ENCODE measurements at regions not wholly inside any gene's neighbourhood (a gene's known extent, or its start where the extent isn't known, plus 50 kb on each side); places are given as distances from the start of the nearest gene placed in this dataset.
"Not testable (repeated sequence)": the region's sequence is repeated elsewhere in the genome, so short reads cannot be mapped to it uniquely, and the experiment has no call there.

GRCh38 chr15:26032162-26032846 lies 169.2 kb upstream of the ATP10A start:
- no peaks in the 10 kb centered on the region for H3K4me1 ChIP-seq (replicated peaks)
- intact Hi-C loops (cut with DNase I) = no loop called here
- WGBS = 79% methylated on average over 9 of the region's 9 CpGs
- H3K27me3 ChIP-seq (replicated peaks; ENCODE audit: insufficient read depth) = no peaks in the 10 kb centered on the region
- H3K9me3 ChIP-seq = no peaks in the 10 kb centered on the region
- no peak overlapping the region for H3K27ac ChIP-seq
- TF ChIP-seq, protein P1, sequence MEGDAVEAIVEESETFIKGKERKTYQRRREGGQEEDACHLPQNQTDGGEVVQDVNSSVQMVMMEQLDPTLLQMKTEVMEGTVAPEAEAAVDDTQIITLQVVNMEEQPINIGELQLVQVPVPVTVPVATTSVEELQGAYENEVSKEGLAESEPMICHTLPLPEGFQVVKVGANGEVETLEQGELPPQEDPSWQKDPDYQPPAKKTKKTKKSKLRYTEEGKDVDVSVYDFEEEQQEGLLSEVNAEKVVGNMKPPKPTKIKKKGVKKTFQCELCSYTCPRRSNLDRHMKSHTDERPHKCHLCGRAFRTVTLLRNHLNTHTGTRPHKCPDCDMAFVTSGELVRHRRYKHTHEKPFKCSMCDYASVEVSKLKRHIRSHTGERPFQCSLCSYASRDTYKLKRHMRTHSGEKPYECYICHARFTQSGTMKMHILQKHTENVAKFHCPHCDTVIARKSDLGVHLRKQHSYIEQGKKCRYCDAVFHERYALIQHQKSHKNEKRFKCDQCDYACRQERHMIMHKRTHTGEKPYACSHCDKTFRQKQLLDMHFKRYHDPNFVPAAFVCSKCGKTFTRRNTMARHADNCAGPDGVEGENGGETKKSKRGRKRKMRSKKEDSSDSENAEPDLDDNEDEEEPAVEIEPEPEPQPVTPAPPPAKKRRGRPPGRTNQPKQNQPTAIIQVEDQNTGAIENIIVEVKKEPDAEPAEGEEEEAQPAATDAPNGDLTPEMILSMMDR (IDR thresholded peaks at IDR 0.05) = no peak
- no peak for TF ChIP-seq POLR2A (IDR thresholded peaks at IDR 0.05)
- no peak for TF ChIP-seq POLR2AphosphoS5 (IDR thresholded peaks at IDR 0.05)
- DNase-seq (ENCODE audit: low spot score) = no peak
- no peaks in the 10 kb centered on the region for H3K36me3 ChIP-seq
- H3K4me3 ChIP-seq = no peak overlapping the region

DNA sequence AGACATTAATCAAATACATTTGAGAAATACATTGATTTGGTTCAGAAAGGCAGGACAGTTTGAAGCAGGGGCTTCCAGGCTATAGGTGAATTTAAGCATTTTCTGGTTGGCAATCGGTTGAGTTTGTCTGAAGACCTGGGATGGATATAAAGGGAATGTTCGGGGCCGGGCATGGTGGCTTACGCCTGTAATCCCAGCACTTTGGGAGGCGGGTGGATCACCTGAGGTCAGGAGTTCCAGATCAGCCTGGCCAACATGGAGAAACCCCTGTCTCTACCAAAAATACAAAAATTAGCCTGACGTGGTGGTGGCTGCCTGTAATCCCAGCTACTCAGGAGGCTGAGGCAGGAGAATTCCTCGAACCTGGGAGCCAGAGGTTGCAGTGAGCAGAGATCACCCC lies 166.5 kb upstream of the ATP10A start:
- intact Hi-C loops (cut with DNase I); H3K4me3 ChIP-seq; H3K9me3 ChIP-seq; H3K36me3 ChIP-seq; H3K4me1 ChIP-seq (replicated peaks); DNase-seq (ENCODE audit: low spot score); H3K27ac ChIP-seq; H3K27me3 ChIP-seq (replicated peaks; ENCODE audit: insufficient read depth): not testable (repeated sequence)
- 91% methylated on average over 7 of the region's 7 CpGs for WGBS

DNA sequence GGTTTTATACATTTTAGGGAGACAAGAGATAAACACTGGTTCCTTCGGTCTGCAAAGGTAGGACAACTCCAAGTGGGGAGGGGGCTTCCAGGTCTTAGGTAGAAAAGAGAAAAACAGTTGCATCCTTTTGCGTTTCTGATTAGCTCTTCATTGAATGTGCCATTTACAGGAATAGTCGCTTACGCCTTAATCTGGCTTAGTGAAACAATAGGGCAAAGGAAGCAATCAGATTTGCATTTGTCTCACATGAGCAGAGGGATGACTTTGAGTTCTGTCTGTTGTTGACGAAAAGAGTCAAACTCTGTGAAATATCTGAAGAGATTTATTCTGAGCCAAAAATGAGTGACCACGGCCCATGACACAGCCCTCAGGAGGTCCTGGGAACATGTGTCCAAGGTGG lies 166.0 kb upstream of the ATP10A start:
- intact Hi-C loops (cut with DNase I) = no loop called here
- Histone ChIP-seq H3K4me3 (no peak overlapping the region), H3K36me3 (no peaks in the 10 kb centered on the region), H3K27ac (no peak overlapping the region), H3K27me3 (replicated peaks; ENCODE audit: insufficient read depth) (no peaks in the 10 kb centered on the region), H3K4me1 (replicated peaks) (no peaks in the 10 kb centered on the region), H3K9me3 (no peaks in the 10 kb centered on the region)
- DNase-seq (ENCODE audit: low spot score) = no peak
- 90% methylated on average over 6 of the region's 6 CpGs for WGBS
- no peak for TF ChIP-seq POLR2AphosphoS5 (IDR thresholded peaks at IDR 0.05)
- no peak for TF ChIP-seq POLR2A (IDR thresholded peaks at IDR 0.05)
- TF ChIP-seq, protein P1 (IDR thresholded peaks at IDR 0.05) = no peak

DNA sequence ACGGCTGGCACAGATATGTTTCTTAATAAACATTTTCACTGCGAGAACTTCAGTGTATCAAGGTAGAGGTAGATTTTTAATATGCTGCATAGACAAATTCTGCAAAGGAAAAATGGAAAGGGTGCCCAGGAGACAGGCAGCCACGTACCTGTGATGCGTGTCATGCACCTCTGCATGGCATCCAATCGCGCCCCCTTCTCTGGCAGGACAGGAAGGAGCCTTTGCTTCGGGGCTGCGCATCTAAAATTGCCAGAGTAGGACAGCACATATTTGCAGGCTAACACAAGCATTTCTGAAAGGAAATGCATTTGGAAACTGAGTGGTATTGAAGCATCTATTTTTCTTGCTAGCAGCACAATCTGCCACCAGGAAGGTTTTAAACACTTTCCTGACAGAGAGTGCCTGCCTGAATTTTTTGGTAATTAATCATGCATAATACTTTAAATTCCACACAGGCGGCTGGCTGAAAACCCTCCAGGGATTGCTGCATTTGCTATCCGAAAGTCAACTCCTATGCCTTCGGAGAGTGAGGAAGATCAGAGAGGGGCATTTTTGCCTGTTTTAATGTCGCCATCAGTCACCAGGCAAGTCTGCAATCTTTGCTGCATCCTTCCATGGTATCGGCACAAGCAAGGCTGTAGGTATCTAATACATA lies 165.1 kb upstream of the ATP10A start:
- no peaks in the 10 kb centered on the region for H3K36me3 ChIP-seq
- WGBS = 72% methylated on average over 13 of the region's 13 CpGs
- DNase-seq (ENCODE audit: low spot score) = no peak
- no peaks in the 10 kb centered on the region for H3K27me3 ChIP-seq (replicated peaks; ENCODE audit: insufficient read depth)
- no peaks in the 10 kb centered on the region for H3K4me1 ChIP-seq (replicated peaks)
- intact Hi-C loops (cut with DNase I) = no loop called here
- H3K4me3 ChIP-seq = no peak overlapping the region
- no peak overlapping the region for H3K27ac ChIP-seq
- TF ChIP-seq, protein P1 (IDR thresholded peaks at IDR 0.05) = no peak
- TF ChIP-seq POLR2A (IDR thresholded peaks at IDR 0.05) (no peak), POLR2AphosphoS5 (IDR thresholded peaks at IDR 0.05) (no peak)
- H3K9me3 ChIP-seq = no peaks in the 10 kb centered on the region

DNA sequence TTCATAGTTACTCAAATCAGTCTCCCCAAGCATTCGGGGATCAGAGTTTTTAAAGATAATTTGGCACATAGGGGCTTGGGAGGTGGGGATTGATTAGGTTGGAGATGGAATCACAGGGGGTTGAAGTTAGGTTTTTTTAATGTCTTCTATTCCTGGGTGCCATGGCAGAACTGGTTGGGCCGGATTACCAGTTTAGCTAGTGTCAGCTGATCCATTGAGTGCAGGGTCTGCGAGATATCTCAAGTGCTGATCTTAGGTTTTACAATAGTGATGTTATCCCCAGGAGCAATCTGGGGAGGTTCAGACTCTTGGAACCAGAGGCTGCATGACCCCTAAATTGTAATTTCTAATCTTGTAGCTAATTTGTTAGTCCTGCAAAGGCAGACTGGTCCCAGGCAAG lies 163.5 kb upstream of the ATP10A start:
- intact Hi-C loops (cut with DNase I); H3K9me3 ChIP-seq; H3K4me1 ChIP-seq (replicated peaks); H3K27me3 ChIP-seq (replicated peaks; ENCODE audit: insufficient read depth); H3K36me3 ChIP-seq; H3K4me3 ChIP-seq; DNase-seq (ENCODE audit: low spot score); H3K27ac ChIP-seq: not testable (repeated sequence)
- WGBS = 61% methylated on average over 3 of the region's 3 CpGs

DNA sequence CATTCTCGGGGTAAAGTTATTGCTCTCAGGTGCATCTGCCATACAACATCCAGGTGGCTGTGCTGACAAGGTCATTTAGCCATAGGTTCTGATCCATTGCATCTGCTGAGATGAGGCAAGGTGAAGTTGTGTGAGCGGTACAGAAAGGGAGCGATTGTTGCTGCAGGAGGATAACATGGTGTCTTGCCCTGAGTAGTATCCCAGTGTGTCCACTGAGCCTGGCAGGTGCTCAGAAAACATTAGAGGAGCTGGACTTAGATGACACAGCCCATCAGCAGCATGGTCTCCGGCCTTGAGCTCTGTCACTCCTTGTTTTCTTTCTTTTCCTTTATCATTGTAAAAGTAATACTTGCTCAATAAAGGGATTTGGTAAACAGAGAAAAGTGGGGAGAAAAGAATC lies 161.1 kb upstream of the ATP10A start:
- 85% methylated on average over 4 of the region's 4 CpGs for WGBS
- no peaks in the 10 kb centered on the region for H3K27me3 ChIP-seq (replicated peaks; ENCODE audit: insufficient read depth)
- H3K36me3 ChIP-seq = no peaks in the 10 kb centered on the region
- intact Hi-C loops (cut with DNase I) = no loop called here
- no peaks in the 10 kb centered on the region for H3K9me3 ChIP-seq
- no peaks in the 10 kb centered on the region for H3K4me1 ChIP-seq (replicated peaks)
- no peak overlapping the region for H3K4me3 ChIP-seq
- TF ChIP-seq POLR2AphosphoS5 (IDR thresholded peaks at IDR 0.05) = no peak
- TF ChIP-seq POLR2A (IDR thresholded peaks at IDR 0.05) = no peak
- TF ChIP-seq, protein P1 (IDR thresholded peaks at IDR 0.05) = no peak
- DNase-seq (ENCODE audit: low spot score) = no peak
- no peak overlapping the region for H3K27ac ChIP-seq

Measured in prostate gland (tissue), 2 donors.